NCI-H2171 treated with DMSO at 0.1 percent for 48 hours (cell line): ENCODE measurements at regions not wholly inside any gene's neighbourhood (a gene's known extent, or its start where the extent isn't known, plus 50 kb on each side); places are given as distances from the start of the nearest gene placed in this dataset.

Experiments
- DNase-seq: peaks from one replicate; lab custom pipeline; 2025; lab: John Stamatoyannopoulos, UW

GRCh38 chr3:118817748-118818165 is 216.9 kb downstream of the IGSF11 start:
- DNase-seq, result peak; percentile 71

- DNase-seq, result no peak
Observed at GRCh38 chr3:118818386-118818785, 216.3 kb downstream of the IGSF11 start.

- DNase-seq, result no peak
Observed at GRCh38 chr3:118823626-118824025, 211.0 kb downstream of the IGSF11 start.

GRCh38 chr3:118827446-118827845 is 207.2 kb downstream of the IGSF11 start:
- DNase-seq, result no peak

- DNase-seq, result no peak
Observed at GRCh38 chr3:118828351-118828750, 206.3 kb downstream of the IGSF11 start.

GRCh38 chr3:118833075-118833474 is 201.6 kb downstream of the IGSF11 start:
- DNase-seq, result no peak

- DNase-seq, result no peak
Observed at GRCh38 chr3:118838871-118839270, 195.8 kb downstream of the IGSF11 start.

- DNase-seq, result no peak
Observed at GRCh38 chr3:118842147-118842863, 192.3 kb downstream of the IGSF11 start.

GRCh38 chr3:118846176-118846575 is 188.5 kb downstream of the IGSF11 start:
- DNase-seq, result no peak
